Activated CD4-positive, alpha-beta T cell treated with anti-CD3 and anti-CD28 coated beads, Interleukin-2, amount 50 U/mL, for 48 hours (primary cell): ENCODE measurements at regions not wholly inside any gene's neighbourhood (a gene's known extent, or its start where the extent isn't known, plus 50 kb on each side); places are given as distances from the start of the nearest gene placed in this dataset.

Experiments used
- DNase-seq, 2 experiments: peaks; one replicate each; pipeline ENCODE4 v3.0.0-alpha.2; 2020

DNA sequence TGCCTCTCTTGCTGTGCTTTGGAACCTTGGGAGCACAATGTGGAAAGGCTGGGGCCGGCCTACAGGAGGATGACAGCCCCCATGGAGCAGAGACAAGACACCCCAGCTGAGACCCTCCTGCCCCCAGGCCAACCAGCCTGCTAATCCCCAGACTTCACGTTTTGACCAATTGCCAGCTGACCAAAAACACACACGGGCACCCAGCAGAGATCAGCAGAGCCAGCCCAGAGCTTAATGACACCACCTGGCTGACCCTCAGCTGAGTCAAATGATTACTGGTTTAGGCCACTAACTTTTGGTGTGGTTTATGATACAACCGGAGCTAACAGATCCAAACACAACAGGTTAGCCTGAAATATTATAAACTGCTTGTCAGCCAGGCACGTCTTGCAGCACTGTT, 111.2 kb upstream of the KIF5B start:
- no peak for DNase-seq

DNA sequence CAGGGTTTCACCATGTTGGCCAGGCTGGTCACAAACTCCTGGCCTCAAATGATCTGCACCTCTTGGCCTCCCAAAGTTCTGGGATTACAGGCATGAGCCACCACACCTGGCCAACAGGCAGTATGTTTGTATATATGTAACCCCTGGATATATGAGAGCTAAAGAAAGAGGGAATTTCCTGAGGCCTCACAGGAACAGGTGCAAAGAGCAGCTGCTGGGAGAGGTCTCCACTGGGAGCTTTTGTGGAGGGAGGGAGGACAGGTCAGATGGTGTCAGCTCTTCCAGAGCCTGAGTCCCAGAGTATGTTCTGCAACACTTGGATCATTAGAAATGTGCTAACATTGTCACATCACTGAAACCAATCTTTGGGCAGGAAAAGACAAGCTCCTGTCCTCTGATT, 110.1 kb upstream of the KIF5B start:
- DNase-seq = no peak

DNA sequence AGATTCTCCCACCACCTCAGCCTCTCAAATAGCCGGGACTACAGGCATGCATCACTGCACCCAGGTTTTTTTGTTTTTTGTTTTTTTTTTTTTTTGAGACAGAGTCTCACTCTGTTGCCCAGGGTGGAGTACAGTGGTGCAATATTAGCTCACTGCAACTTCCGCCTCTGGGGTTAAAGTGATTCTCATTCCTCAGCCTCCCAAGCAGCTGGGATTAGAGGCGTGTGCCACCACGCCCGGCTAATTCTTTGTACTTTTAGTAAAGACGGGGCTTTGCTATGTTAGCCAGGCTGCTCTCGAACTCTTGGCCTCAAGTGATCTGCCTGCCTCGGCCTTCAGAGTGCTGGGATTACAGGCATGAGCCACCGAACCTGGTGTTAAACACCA, 107.5 kb upstream of the KIF5B start:
- DNase-seq = no peak

DNA sequence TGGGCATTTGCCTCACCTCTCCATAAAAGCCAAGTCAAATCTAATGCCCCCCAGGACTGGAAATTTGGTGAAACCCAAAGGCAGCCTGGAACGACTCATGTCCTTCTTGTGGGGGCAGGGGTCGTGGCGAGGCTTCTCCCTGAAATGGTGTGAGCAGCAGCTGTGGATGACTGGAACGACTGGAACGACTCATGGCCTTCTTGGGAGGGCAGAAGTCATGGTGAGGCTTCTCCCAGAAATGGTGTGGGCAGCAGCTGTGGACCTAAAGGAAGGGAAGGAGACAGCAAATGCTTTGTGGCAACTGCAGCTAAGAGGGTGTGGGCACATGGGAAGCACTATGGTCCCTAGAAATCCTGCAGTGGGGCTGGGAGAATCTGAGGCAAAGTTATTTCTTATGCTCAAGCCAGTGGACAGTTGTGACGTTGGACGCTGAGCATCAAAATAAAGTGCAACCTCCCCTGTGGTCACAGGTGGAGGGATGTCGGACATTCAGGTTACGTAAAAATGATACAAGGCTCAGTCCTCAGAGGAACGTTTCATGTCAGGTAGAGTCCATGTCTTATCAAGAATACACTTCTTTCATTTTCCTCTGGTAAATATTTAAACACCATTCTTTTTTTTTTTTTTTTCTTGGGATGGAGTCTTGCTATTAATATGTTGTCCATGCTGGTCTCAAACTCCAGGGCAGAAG, 107.0 kb upstream of the KIF5B start:
- DNase-seq = no peak

DNA sequence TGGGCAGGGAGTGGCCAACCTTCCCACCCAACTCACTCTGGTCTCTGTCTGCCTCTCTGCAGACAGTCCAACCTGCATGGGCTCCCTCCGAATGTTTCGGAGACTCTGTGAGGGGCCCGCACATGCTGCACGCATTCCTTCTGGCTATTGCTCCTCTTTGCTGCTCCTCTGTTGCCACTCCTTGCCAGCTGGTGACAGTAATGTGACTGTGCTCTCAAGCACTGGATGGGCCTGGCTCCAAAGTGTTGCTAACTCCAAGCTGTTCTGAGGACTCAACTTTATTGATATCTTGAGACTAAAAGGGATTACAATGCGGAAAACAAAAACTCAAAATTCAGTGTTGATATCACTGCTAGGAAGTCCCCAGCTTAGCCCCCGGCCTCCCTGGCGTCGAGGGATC, 105.4 kb upstream of the KIF5B start:
- DNase-seq = no peak

DNA sequence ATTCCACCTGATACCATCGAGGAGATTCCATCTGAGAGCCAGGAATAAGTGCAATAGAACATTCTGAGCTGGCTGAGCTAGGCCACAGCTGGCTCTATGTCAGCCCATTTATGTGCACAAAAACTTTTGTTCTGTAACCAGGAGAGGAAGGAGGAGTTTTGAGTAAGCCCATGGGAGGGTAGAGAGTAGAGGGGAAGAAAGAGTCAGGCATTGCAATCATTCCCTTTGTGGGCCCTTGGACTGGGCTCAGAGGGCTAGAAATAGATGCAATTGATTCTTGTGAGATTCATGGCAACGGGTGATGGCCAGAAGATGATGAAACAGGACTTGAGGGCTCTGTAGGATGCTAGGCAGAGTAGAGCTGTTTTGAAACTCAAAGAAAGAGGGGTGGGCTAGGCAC, 104.6 kb upstream of the KIF5B start:
- DNase-seq = no peak

DNA sequence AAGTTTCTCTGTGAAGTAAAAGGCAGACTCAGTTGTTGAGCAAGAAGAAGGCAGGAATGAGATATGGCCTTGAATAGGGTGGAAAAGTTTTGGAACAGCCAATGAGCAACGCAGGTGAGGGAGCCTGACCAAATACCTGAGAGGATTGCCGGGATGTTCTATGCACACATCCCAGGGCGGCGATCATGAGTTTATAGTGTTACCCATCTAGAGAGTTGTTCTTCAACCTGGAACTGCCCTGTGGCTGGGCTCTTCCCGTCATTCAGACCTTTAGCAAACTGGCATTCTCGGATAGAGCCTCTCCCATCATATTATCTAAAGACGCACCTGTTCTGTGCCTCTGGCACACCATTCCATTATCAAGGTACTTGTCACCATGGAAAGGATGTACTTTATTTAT, 103.0 kb upstream of the KIF5B start:
- DNase-seq = no peak

DNA sequence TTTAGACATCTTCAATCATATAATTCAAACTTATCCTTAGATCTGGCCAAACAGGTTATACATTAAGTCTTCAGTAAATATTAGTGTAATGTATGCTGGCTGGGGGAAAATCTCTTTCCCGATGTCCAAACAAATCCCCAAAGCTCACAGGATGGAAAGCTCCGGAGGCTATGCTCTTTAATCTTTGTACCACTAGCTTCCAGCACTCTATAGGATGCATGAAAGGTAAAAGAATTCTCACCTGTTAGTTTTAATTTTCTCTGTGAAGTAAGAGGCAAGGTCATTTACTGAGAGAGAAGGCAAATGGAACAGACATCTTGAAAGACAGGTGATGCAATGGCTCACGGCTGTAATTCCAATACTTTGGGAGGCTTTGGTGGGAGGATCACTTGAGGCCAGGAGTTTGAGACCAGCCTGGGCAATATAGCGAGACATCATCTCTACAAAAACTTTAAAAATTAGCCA, 99.8 kb upstream of the KIF5B start:
- no peak for DNase-seq

DNA sequence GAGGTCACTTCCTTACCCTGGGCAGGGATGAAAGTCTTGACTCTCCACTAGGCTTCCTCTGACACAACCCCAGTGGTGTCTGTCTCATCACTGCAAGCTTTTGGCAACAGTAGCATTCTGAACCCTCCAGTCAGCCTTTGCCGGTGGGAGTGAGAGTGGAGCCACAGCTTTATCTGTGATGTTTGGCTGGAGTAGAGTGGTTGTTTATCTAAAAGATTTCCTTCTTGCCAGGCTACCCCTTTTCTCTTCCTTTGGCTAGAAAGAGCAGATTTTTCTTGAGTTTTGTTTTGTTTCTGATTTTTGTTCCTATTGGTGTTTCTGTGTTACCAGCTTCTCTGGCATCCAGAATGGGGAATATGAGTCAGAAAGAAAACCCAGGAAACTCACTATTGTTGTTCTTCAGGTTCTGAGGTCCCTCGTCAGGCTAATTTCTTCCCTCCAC, 98.9 kb upstream of the KIF5B start:
- DNase-seq = no peak

DNA sequence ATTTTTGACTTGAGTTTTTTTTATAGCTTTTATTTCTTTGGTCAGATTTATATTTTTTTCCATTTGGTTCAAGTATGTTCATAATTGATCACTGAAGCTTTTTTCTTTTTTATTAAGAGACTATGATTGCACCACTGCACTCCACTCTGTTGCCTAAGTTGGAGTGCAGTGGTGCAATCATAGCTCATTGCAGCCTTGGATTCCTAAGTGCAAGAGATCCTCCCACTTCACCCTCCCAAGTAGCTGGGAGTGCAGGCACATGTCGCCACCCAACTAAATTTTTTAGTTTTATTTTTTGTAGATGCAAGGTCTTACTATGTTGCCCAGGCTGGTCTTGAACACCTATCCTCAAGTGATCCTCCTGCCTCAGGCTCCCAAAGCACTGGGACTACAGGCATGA, 97.7 kb upstream of the KIF5B start:
- DNase-seq = no peak

DNA sequence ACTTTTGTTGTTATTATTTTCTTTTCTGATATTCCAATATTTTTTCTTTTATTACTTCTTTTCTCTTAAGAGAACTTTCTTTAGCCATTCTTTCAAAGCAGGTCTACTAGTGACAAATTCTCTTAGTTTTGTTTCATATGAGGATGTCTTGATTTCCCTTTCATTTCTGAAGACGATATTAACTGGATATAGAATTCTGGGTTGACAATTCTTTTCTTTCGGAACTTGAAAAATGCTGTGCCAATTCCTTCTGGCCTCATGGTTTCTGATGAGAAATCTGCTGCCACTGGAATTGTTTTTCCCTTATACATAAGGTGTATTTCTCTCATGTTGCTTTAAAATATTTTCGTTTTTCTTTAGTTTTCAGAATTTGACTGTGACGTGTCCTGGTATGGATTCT, 97.0 kb upstream of the KIF5B start:
- no peak for DNase-seq

DNA sequence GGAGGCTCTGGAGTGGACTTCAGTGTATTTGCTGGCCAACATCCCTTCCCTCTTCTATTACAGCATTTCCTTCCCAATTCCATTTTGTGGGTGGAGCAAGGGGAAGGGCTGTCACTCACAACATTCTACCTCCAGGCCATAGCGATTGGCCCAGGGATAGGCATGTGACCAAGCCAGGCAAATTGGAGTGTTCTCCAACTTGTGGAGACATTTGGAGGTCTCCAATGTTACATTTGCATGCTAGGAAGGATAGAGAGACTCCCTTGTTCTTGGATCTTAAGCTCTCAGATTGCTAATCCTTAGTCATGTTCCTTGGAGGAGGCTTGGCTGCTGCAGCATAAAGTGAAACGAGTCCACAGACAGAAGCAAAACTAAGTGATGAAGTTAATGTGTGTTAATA, 95.6 kb upstream of the KIF5B start:
- DNase-seq = no peak

DNA sequence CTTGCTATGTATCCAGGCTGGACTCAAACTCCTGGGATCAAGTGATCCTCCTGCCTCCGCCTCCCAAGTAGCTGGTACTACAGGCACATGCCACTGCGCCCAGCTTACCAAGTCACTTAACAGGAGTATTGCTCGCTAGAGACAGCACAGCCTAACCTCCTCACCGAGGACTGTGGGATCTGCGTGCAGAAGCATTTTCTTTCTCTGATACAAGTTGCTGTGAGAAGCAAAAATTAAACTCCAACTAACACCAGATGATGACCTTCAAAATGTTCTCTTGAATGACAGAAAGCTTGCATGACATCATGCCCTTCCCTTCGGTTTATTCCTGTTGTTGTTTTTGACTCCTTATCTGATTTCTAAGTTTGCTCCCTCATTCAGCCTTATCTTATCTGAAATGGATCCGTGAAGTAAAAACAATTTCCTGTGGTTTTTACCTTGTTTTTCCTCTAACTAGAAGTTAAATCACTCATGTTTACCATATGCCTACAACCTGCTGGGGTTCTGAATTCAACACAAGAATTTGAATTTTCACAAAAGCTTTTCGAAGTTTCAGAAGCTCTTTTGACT, 94.4 kb upstream of the KIF5B start:
- no peak for DNase-seq

DNA sequence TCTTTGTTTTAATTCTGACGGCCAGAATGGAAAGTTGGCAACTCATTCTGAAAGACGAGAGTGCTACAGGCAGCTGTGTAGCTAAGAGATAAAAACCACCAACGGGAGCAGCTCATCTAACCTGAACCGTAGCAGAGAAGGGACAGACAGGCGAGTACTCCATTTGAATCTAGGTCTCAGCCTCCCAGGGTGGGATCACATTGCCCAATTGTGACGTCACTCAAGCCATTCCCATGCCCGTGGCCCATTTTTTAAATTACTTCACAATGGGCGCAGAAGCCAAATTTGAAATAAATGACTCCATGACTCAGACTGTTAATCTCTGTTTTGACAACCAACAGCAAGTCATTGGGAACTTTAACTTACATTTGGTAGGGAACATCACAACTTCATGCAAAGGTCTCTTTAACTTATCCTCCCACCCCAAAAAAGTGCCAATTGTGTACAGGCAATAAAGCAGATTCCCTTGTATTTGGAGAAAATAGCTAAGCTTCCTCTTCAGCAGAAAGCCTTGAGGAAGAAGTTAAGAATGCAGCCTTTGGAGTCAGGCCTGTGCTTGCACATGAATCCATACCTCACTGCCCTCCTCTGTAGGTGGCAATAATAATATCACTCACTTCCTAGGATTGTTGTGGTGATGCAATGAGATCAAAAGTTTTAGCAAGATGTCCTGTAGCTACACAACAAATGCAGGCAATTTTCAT, 93.2 kb upstream of the KIF5B start:
- DNase-seq = peak; percentile 16 to 43

DNA sequence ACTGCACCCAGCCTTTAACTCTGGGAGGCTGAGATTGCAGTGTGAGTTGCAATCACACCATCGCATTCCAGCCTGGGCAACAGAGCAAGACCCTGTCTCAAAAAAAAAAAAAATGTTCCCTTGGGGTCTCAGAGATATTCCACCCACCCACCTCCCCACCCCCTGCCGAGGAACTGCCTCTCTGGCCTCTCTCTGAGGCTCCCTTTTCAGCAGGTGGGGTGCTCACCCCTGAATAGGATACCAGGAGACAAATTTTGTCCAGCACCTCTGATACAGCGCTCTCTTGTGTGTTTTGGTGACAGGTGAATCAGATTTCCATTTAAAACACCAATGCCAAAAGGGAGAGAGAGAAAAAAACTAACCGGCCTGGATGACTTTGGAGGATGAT, 92.6 kb upstream of the KIF5B start:
- no peak for DNase-seq

DNA sequence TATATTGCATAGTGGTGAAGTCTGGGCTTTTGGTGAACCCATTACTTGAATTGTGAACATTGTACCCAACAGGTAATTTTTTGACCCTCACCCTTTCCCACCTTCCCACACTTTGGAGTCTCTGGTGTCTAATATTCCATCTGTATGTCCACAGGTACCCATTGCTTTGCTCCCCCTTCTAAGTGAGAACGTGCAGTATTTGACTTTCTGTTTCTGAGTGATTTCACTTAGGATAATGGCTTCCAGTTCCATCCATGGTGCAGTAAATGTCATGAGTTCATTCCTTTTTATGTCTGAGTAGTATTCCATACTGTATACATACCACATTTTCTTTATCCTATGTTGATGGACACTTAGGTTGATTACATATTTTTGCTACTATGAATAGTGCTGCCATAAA, 91.5 kb upstream of the KIF5B start:
- DNase-seq = no peak

DNA sequence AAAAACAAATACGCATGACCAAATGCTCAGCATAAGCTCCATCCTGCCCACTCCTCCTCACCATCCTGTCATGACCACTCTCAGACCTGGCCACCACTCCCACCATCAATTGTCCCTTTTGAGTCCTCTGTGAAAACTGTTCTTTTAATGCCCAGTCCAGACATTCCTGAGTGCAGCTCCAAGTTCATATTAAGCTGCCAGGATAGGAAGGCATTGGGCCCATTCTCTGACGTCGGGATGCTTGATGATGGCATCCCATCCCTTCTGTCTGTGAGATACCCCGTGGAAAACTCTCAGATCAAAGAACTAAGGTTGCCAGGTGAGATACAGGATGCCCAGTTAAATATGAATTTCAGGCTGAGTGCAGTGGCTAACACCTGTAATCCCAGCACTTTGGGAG, 89.9 kb upstream of the KIF5B start:
- no peak for DNase-seq

DNA sequence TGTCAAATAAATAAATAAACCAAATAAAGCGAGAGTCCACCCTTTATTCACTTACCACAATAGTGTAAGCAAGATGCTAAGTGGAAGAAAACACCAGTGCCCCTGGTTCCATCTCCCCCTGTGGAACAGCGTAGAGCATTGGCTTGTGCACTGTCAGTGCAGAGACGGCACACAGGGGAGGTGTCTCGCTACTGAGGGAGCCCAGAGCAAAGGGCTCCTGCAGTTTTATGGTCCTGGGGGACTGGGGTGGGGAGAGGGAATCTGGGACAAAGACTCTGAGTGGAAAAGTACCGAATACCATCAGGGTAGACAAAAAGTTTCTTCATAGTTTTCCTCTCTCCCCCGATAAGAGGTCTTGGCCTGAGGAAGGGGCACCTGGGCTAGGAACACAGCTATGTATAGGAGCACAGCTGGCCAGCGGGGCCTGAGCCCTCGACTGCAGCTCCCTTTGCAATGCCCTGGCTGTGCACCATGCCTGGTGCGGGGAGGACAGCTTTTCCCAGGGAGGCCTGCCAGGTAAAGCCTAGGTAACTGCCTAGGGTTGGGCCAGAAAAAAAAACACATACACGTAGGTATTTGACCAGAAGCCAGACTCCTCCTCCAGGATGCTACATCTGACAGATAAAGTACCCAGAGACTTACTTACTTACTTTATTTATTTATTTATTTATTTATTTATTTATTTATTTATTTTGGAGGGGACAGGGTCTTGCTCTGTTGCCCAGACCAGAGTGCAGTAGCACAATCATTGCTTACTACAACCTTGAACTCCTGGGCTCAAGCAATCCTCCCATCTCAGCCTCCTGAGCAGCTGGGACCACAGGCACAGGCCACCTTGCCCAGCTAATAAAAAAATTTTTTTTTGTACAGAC, 88.8 kb upstream of the KIF5B start:
- no peak for DNase-seq

DNA sequence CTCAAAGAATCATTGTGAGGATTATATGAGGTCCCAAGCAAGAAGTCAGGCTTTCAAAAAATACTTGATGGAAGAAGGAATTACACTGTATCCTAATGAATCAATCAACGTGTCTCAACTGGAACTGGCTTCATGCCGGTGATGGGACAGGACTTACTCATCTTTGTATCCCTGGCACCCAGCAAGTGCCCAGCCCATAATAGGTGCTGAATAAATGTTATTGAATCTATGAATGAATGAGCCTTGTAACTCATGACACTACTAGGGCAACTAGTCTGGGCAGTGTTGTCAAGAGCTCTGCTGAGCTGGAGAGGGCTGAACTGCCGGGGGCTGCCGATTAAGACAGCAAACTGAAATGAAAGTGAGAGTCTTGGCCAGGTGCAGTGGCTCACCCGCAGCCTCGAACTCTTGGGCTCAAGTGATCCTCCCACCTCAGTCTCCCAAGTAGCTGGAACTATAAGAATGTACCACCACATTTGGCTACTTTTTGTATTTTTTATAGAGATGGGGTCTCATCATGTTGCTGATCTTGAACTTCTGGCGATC, 87.2 kb upstream of the KIF5B start:
- DNase-seq = no peak

DNA sequence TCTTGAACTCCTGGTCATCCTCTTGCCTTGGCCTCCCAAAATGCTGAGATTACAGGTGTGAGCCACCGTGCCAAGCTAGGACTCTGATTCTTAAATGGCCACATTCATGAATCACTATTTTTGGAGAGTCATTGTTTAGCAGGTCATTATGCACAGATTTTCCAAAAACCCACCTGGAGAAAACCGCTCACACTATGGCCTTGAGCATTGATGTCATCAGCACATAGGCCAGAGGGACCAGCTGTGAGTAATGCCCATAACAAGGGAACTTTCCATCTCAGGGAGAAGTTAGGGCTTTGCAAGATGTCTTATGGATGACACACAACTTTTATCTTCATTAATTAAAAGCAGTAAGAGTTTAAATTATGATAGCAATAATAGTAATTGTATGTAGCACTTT, 86.4 kb upstream of the KIF5B start:
- DNase-seq = no peak

DNA sequence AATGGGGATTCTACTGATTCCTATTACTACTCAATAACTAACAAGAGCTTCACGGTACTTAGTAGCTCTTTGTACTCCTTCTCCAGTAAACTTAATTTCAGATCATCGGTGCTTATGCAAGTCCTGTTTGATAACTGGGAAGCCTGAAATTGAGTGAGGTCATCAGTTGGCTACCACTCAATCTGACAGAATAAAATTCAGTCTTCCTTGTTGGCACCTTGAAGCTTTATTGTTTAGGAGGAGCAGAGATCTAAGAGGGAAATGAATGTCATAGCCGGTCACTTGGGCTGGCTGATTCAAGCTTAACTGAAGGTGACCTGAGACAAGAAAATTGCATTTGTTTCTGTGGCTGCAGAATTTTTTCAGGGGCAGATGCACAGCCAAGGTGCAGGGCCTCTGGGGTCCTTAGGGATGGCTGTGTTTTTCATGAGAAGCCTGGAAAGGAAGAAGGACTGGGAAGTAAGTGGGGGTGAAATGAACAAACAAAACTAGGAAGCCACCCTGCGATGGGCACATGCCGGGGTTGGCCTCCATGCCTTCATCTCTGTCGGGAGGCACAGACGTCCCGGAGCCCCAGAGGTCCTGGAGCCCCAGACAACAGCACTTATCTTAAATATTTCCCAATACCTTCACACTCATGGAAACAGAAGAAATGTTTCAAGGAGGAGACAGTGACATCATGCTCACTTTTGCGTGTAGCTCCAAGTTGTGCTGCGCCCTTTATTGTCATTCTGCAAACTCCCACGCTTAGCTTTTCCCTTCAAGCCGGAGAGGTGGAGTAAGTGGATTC, 85.0 kb upstream of the KIF5B start:
- DNase-seq = no peak

DNA sequence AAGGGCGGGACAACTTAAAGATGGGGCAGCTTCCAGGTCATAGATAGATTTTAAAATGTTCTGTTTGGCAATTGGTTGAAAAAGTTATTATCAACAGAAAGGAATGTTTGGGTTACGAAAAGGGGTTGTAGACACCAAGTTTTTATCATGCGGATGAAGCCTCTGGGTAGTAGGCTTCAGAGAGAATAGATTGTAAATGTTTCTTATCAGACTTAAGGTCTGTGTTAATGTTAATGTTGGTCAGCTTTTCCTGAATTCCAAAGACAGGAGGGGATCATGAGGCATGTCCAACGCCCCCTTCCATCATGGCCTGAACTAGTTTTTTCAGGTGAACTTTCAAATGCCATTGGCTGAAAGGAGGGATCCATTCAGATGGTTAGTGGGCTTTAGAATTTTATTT, 84.2 kb upstream of the KIF5B start:
- DNase-seq = no peak
